CD4-positive, alpha-beta T cell treated with Interleukin-10 for 1 hour (primary cell): ENCODE measurements at regions not wholly inside any gene's neighbourhood (a gene's known extent, or its start where the extent isn't known, plus 50 kb on each side); places are given as distances from the start of the nearest gene placed in this dataset.

Source experiments
- DNase-seq: peaks from one replicate; pipeline ENCODE4 v3.0.0-alpha.2; 2020

GRCh38 chr7:136664537-136664936, 203.9 kb upstream of the CHRM2 start:
- no peak for DNase-seq

GRCh38 chr7:136657482-136657921, 210.9 kb upstream of the CHRM2 start:
- DNase-seq: no peak

- no peak for DNase-seq
Measured at GRCh38 chr7:136656516-136656915, 211.9 kb upstream of the CHRM2 start.

GRCh38 chr7:136655414-136655813, 213.0 kb upstream of the CHRM2 start:
- DNase-seq: no peak

GRCh38 chr7:136654406-136654805, 214.0 kb upstream of the CHRM2 start:
- no peak for DNase-seq

GRCh38 chr7:136652635-136653370, 215.6 kb upstream of the CHRM2 start:
- DNase-seq: no peak

GRCh38 chr7:136640977-136641376, 227.5 kb upstream of the CHRM2 start:
- DNase-seq: no peak

- DNase-seq: no peak
Measured at GRCh38 chr7:136637813-136638212, 230.6 kb upstream of the CHRM2 start.

GRCh38 chr7:136635751-136636150, 232.7 kb upstream of the CHRM2 start:
- no peak for DNase-seq

GRCh38 chr7:136618818-136619217, 249.6 kb upstream of the CHRM2 start:
- DNase-seq: no peak

GRCh38 chr7:136617176-136617575, 251.3 kb upstream of the CHRM2 start:
- DNase-seq: no peak

- no peak for DNase-seq
Measured at GRCh38 chr7:136605532-136606329, 262.7 kb upstream of the CHRM2 start.

- DNase-seq: no peak
Measured at GRCh38 chr7:136601772-136602171, 266.7 kb upstream of the CHRM2 start.

GRCh38 chr7:136600475-136600874, 268.0 kb upstream of the CHRM2 start:
- DNase-seq: no peak

- no peak for DNase-seq
Measured at GRCh38 chr7:136594739-136595144, 273.7 kb upstream of the CHRM2 start.

GRCh38 chr7:136588216-136588615, 280.2 kb upstream of the CHRM2 start:
- DNase-seq: no peak

- DNase-seq: no peak
Measured at GRCh38 chr7:136585954-136586670, 282.3 kb upstream of the CHRM2 start.

GRCh38 chr7:136566491-136566890, 302.0 kb upstream of the CHRM2 start:
- DNase-seq: no peak

- no peak for DNase-seq
Measured at GRCh38 chr7:136555933-136556332, 312.5 kb upstream of the CHRM2 start.

GRCh38 chr7:136551618-136552017, 316.8 kb upstream of the CHRM2 start:
- no peak for DNase-seq

GRCh38 chr7:136549756-136550155, 318.7 kb upstream of the CHRM2 start:
- DNase-seq: no peak

- DNase-seq: no peak
Measured at GRCh38 chr7:136533732-136534131, 334.7 kb upstream of the CHRM2 start.

GRCh38 chr7:136530831-136531230, 337.6 kb upstream of the CHRM2 start:
- no peak for DNase-seq

- DNase-seq: no peak
Measured at GRCh38 chr7:136528329-136528728, 340.1 kb upstream of the CHRM2 start.
